ENCODE measurements at regions not wholly inside any gene's neighbourhood (a gene's known extent, or its start where the extent isn't known, plus 50 kb on each side); places are given as distances from the start of the nearest gene placed in this dataset.

DNA sequence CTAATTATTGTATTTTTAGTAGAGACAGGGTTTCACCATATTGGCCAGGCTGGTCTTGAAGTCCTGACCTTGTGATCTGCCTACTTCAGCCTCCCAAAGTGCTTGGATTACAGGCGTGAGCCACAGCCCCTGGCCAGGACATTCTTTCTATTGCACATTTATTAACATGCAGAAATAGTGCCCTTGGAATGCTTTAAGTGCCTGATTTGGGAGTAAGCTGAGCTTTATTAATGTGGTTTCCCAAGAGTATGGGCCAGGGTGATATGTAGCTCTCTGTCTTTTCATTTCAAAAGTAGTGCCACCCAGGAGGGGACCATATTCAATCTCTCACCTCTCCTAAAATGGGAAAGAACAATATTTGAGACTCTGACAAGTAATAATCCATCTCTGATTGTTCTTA is 970.7 kb downstream of the KCNMA1 start:
- CTCF ChIA-PET (ENCODE audit: low intra/inter-chr PET ratio): no interaction called here
- Histone ChIP-seq H3K27ac (ENCODE audit: extremely low read depth, low read depth, low read length) (no peak overlapping the region), H2AFZ (ENCODE audit: low read depth, low read length) (no peak overlapping the region), H3K4me2 (ENCODE audit: insufficient read depth, low read length) (no peak overlapping the region), H3K9ac (ENCODE audit: insufficient read depth in 1 of 2, low read depth in 2 of 2, low read length in 2 of 2) (no peak overlapping the region), H4K20me1 (replicated peaks; ENCODE audit: control insufficient read depth, insufficient read depth, low read length) (no peaks in the 10 kb centered on the region), H3K9me1 (ENCODE audit: control insufficient read depth, insufficient read depth, low read length) (no peaks in the 10 kb centered on the region), H3K36me3 (ENCODE audit: control insufficient read depth, insufficient read depth, low read length) (no peaks in the 10 kb centered on the region), H3K79me2 (ENCODE audit: control insufficient read depth, insufficient read depth, low read length) (no peaks in the 10 kb centered on the region), H3K4me3 (no peak overlapping the region), H3K27me3 (ENCODE audit: control insufficient read depth in 2 of 2, insufficient read depth in 2 of 2, low read length in 2 of 2) (no peaks in the 10 kb centered on the region), H3K4me1 (replicated peaks in 1 of 2; ENCODE audit: control insufficient read depth in 2 of 2, insufficient read depth in 2 of 2, low read length in 2 of 2) (no peaks in the 10 kb centered on the region), H3K9me3 (replicated peaks; ENCODE audit: control insufficient read depth, insufficient read depth, low read depth, low read length) (no peaks in the 10 kb centered on the region)
- DNase-seq (ENCODE audit: extremely low read depth in 1 of 4, low spot score in 3 of 4): no peak
- WGBS (ENCODE audit: insufficient coverage, low coverage, missing lambda C conversion rate): 0% methylated on average over 1 of the region's 1 CpG
- BruUV-seq (replicated peaks): no TSS peak
- intact Hi-C loops (cut with micrococcal nuclease): no loop called here
- in situ Hi-C loops (cut with MboI): no loop called here
- FAIRE-seq: no peak
- POLR2A ChIA-PET: no interaction called here
- no peak for ATAC-seq
- TF ChIP-seq NCOR1 (IDR thresholded peaks at IDR 0.05): no peak
- TF ChIP-seq ZC3H11A (IDR thresholded peaks at IDR 0.05; ENCODE audit: low read depth, low read length): no peak
- no peak for TF ChIP-seq ZSCAN32 (CRISPR knock-in tag; IDR thresholded peaks at IDR 0.05)
- TF ChIP-seq SAFB (IDR thresholded peaks at IDR 0.05; ENCODE audit: borderline replicate concordance, low read depth, low read length): no peak
- TF ChIP-seq, protein P1, sequence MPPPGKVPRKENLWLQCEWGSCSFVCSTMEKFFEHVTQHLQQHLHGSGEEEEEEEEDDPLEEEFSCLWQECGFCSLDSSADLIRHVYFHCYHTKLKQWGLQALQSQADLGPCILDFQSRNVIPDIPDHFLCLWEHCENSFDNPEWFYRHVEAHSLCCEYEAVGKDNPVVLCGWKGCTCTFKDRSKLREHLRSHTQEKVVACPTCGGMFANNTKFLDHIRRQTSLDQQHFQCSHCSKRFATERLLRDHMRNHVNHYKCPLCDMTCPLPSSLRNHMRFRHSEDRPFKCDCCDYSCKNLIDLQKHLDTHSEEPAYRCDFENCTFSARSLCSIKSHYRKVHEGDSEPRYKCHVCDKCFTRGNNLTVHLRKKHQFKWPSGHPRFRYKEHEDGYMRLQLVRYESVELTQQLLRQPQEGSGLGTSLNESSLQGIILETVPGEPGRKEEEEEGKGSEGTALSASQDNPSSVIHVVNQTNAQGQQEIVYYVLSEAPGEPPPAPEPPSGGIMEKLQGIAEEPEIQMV (tag; conservative IDR thresholded peaks at IDR 0.05; ENCODE audit: low read depth): no peak
- TF ChIP-seq POLR3G (IDR thresholded peaks at IDR 0.05; ENCODE audit: extremely low read depth, insufficient read length, insufficient replicate concordance): no peak
- no peak for TF ChIP-seq NFIC (IDR thresholded peaks at IDR 0.05)
- no peak for TF ChIP-seq TRIM28 (IDR thresholded peaks at IDR 0.05)
- no peak for TF ChIP-seq CC2D1A (IDR thresholded peaks at IDR 0.05)
- TF ChIP-seq THAP12 (CRISPR knock-in tag; IDR thresholded peaks at IDR 0.05): no peak
- TF ChIP-seq THRAP3 (IDR thresholded peaks at IDR 0.05; ENCODE audit: borderline replicate concordance): no peak
- no peak for TF ChIP-seq BCLAF1 (IDR thresholded peaks at IDR 0.05; ENCODE audit: borderline replicate concordance in 1 of 2, control insufficient read depth in 1 of 2, low read depth in 2 of 2, low read length in 1 of 2)
- no peak for TF ChIP-seq PRPF4 (IDR thresholded peaks at IDR 0.05; ENCODE audit: insufficient read depth, low read depth, low read length, poor library complexity, severe bottlenecking)
- no peak for TF ChIP-seq ZBED1 (IDR thresholded peaks at IDR 0.05)
- no peak for TF ChIP-seq YY1 (IDR thresholded peaks at IDR 0.05; ENCODE audit: borderline replicate concordance in 1 of 3, control insufficient read depth in 1 of 3, extremely low read depth in 1 of 3, insufficient read depth in 3 of 3, insufficient read length in 1 of 3, insufficient replicate concordance in 2 of 3, low read depth in 1 of 3, low read length in 2 of 3)
- no peak for TF ChIP-seq KLF16 (IDR thresholded peaks at IDR 0.05)
- TF ChIP-seq FUS (optimal IDR thresholded peaks at IDR 0.05; ENCODE audit: low read depth, low read length): no peak
- TF ChIP-seq KAT2B (IDR thresholded peaks at IDR 0.05; ENCODE audit: low read depth, low read length): no peak

Measured in K562 (cell line).